Activated naive CD4-positive, alpha-beta T cell (primary cell): ENCODE measurements at regions not wholly inside any gene's neighbourhood (a gene's known extent, or its start where the extent isn't known, plus 50 kb on each side); places are given as distances from the start of the nearest gene placed in this dataset.

Source experiments
- DNase-seq, 4 experiments: peaks; one replicate each; lab custom pipeline; 2025; lab: John Stamatoyannopoulos, UW

DNA sequence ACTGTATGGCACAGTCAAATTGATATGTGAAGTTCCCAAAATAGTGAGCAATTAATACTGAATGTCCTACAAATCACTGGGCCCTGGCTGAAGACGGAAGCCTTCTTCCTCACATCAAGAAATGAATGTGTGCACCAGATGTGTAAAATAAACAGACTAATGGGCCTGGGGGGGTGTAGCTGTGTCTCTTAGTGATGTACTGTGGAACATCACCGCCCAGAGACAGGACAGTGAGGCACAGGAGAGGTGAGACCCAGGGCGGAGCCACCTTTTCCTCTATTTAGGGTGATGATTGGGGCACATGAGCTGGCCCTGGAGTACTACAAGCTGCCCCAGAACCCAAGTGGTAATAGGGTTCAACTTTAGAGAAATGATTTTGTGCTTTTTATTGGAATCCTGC is 368.5 kb upstream of the ARID1B start:
- DNase-seq: no peak

DNA sequence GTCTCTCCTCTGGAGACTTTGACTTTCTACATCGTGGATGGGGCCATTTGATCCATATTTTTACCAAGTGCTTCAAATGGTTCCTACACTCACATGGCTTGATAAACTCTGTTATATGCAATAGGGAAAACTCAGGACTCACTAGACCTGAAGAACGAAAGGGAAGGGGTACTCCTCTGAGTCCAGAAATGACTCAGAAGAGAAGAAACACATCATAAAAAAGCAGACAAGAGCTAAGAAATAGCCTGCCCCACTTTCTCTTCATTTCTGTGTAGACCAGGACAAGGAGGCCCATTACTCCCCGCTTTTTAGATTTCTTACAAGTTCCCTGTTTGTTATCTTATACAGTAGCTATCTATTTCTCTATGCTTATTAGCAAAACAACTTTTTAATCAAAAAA is 369.8 kb upstream of the ARID1B start:
- DNase-seq: no peak

DNA sequence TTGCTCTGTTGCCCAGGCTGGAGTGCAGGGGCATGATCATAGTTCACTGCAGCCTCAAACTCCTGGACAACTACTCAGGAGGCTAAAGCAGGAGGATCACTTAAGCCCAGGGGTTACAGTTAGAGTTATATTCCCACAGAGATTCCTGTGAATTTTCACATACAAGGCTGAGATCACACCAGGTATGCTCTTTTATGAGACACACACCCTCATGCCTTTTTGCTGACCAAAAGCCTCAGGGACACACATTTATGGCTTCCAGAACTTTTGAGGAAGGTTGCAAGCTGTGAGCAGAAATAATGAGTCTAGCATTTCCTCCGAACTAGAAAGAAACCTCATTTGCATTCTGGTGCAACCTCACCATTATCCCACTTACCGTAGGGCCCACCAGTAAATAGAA is 370.5 kb upstream of the ARID1B start:
- DNase-seq: no peak

DNA sequence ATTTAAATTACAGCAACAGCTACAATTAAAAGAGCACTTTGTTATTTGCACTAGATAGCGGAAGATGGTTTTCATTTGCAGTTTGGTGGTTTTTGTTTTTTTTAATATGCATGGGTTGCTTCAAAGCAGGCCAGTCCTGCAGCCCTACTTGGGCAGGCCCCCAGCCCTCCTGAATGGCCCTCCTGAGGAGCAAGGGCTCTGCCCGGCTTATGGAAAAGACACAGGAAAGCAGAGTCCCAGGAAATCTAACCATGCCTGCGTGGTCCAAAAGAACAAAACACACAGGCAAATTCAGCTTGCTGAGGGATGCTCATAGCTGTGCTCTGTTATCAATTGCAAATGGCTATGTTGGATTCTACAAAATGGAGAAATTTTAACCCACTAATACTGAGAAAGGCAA is 371.1 kb upstream of the ARID1B start:
- DNase-seq: no peak

DNA sequence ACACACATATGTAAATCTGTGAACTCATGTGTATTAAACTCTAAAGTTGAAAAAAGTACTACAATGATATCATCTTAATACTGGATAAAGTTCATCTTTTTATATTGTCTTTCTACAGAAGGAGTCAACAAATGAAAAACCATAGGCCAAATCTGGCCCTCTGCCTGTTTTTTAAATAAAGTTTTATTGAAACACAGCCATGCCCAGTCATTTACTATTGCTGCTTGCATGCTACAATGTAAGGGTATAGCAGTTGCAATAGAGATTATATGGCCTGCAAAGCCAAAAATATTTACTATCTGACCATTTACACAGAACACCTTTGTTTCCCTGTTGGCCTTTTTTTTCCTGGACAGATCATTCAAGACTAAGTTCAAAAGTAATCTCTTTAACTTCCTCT is 374.6 kb upstream of the ARID1B start:
- DNase-seq: no peak

DNA sequence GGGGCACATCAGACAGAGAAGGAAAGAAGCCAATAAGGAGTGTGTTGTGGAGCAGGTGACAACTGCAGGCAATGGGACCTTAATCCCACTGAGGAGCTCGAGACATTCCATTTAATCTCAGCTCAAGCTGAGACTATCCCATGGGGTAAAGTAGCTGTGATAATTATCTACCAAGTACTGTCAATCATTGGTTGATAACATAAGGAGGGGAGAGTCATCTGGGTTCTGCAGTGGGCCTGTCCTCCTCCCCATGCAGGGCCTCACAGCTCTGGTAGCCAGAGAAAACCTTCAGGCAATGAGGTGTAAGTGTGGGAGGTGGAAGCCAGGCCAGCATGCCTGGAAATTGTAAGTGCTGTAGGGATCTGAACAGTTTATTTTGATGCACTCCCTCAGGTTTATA is 375.0 kb upstream of the ARID1B start:
- no peak for DNase-seq

DNA sequence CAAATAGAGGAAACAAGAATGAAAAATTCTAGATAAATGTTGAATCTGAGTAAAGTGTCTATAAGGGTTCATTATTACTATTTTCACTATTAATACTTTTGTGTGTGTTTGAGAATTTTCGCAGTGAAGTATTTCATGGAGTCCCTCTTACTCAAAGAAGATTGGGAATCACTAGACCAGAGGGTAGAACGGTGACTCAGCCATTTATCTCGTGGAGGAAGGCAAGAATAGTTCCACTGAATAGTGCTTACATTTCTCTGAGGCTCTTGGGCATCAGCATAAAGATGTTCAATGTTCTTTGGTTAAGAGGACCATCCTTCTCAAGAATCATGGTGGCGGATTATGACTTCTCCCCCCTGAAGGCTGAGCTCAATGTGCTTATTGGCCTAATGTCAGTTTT is 376.7 kb upstream of the ARID1B start:
- no peak for DNase-seq

DNA sequence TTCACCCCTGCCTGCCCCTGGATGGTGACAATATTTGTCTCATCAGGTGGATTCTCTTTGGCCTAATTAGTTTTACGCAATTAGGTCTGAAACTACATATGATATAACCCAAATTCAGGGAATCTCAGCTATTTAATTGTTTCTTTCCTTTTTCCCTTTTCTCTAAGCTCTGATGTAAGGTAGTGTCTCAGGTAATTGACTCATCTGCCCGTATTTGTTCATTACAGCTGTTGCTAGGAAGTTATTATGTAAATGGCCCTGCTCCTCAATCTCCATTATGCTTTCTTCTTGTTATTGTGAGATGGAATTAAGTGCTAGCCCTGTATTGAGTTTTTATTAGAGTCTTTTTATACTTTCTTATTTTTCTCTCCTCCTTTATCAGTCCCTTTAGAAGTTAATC is 378.2 kb upstream of the ARID1B start:
- no peak for DNase-seq

DNA sequence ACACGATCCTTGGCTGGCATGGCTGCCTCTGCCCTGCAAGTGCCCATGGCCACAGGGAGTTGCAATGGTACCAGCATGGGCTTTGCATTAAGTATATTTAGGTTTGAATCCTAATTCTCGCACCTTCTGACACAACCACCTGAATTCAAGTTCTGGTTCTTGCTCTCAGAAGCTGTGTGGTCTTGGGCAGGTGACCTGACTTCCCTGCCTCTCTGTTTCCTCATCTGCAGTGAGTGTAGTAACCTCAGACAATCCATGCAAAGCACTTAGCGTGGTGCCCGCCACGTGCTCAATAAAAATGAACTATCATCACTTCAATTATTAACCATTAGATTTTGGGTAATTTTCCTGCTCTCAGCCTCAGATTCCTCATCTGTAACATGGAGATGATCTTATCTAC is 378.8 kb upstream of the ARID1B start:
- no peak for DNase-seq

DNA sequence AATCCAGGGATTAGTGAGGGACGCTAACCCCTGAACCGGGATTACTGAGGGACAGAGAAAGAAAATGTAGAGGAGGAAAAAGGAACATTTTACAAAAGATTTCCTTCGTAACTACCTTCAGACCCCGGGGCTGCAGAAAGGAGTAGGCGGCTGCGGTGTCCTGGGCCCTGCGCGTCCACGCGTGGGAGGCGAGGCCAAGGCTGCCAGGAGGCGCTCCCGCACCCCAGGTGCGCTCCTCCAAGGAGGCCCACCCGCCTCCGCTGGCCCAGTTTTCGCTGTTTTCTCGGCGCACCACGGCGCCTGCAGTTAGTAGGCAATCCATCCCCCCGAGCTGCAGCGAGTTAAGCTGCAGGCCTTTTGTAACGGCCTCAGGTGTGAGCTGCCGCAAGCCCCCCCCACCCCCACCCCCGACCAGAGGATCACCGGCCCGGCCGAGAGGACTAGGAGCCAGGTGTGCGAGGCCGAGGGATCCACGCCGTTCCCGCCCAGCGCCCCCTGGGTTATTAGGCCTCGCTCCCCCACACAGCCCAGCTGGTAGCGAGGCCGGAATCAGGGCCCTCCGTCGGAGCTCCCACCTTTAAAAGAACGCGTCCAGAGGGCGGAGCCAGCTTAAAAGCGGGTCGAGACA is 380.3 kb upstream of the ARID1B start:
- peak in 1 of 4 experiments; percentile 16 for DNase-seq

DNA sequence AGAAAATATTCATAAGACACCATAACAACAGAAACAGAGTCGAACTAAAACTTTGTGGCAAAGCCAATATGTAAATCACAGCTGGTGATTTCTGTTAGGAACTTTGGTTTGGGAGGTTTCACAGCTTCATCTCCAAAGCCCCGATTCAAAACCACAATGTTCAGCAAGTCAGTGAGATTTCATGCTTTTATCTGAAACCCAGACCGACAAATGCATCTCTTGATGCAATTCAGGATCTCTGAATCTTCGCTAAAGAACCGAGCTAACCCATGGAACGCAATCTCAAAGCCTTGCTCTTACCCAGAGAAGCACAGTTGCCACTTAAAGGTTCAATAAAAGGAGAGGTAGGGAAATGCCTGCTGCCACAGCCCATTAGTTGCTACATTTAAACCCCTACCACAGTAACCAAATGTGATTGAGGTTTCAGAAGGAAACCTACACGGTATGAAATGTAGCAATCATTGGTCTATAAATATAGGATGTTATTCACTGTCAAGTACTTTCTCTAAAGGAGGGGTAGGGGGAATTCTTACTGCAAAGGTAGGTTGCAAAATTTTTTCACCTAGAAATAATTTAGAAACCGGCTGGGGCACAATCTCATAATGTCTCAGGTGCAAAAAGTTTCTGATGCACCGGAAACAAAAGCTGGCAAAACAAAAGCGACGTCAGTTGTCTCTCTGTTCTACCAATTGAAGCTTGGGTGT is 381.0 kb upstream of the ARID1B start:
- DNase-seq: no peak

DNA sequence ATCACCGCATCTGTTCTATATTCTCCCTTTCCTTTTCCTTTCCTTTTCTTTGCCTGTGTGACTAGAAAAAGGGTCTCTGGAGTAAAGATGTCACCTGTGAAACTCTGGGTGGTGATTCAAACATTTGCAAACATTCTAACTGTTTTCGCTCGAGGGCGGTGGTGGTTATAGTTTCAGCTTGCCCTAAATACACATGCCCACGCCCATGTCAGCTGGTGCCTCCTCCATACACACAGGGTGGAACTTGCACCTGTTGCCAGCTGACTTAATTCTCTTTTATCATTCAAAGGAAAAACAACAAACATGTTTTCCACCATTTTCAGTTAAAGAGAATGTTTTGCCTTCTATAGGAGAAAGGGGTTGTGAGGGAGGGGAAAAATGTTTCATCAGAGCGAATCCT is 381.9 kb upstream of the ARID1B start:
- peak in 2 of 4 experiments; percentile 0 to 33 for DNase-seq

DNA sequence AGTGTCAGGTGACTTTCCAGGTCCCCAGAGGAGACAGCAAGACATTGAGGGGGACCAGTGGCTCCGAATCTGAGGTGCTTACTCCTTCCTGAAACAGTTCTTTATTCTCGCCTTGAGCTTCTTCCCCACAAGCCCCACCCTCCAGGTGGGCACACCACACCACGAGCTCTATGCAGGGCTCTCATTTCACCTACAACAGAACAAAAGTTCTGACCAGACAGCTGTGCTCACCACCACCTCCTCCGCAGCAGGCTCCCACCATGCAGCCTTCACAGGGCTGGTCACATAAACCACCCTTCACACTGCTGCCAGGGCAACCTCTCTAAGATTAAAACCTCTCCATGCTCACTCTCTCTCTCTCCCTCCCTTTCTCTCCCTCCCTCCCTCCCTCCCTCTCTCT is 384.5 kb upstream of the ARID1B start:
- DNase-seq: no peak

DNA sequence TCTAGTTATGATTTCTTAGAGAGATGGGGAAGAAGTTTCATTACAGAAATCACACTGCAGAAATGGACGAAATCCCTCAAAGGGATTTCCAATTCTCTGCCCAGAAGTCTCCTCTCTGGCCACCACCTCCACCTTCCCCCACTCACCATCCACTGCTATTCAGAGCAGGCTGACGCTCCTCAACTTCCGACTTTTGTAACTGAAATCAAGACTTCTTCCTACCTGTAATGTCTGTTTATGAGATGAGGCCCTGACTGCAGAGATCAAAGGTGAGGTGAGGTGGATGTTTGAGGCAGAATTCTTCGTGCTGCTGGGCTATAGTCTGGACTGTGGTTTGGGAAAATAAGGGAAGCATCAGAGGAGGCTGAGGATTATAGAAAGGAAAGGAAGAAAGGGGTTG is 385.2 kb upstream of the ARID1B start:
- no peak for DNase-seq

DNA sequence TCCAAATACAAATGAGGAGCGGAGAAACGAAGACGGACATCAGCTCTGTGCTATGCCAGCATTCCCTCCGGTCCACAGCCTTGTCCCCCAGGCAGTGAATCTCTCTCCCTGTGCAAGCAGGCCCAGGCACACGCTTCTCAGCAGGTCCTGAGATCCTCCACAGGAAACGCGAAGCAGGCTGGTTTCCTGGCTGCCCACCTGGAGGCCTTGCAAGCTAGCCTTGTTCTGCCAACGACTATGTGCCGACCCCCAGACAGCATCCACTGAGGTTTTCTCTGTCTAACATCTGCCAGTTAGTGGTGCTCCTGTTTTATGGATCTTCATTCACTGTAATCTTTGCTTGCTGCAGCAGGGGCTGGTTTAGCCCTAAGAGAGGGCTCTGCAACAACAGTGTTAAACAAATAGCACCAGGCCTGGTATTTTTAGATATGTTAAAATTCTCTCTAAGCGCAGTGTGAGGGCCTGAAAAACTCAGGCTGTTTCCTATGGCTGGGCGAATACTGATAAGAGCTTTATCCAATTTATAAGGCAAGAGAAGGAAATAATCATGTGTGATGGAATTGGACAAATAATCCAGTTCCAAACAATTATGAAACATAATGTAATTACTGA is 386.0 kb upstream of the ARID1B start:
- DNase-seq: no peak

DNA sequence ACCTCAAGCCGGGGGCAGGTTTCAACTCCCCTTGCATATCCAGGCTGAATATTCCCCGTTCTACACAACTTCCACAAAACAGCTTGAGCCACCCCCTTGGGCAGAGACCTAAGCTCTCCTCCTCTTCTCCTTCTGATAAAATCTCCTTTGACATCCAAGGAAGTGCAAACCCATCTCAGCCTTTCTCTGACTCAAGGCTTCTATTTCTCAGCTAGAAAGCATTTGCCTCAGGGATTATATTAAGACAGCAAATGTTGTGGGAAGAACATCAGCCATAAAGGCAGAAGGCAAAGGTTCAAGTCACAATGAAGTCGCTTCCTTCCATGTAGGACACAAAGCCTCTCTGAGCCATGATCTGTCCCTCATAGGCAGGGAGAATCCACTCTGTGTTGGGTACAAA is 386.6 kb upstream of the ARID1B start:
- no peak for DNase-seq

DNA sequence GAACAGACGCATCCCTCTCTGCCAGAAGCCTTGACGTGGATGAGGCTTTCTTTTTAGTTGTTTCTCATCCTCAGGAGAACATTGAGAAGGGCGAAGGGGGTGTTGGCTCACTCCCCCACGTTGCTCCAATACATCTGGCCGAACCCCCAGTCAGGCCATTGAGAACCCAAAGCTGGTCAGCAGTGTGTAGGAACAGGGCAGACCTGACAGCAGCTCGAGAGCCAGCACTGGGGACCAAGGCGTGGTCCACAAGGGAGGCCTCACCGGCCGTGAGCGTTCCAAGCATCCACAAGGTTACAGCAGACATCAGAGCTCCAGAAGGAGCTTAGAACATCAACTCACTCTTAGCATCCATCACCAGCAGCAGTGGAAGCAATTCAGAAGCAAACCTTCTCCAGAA is 387.9 kb upstream of the ARID1B start:
- no peak for DNase-seq

DNA sequence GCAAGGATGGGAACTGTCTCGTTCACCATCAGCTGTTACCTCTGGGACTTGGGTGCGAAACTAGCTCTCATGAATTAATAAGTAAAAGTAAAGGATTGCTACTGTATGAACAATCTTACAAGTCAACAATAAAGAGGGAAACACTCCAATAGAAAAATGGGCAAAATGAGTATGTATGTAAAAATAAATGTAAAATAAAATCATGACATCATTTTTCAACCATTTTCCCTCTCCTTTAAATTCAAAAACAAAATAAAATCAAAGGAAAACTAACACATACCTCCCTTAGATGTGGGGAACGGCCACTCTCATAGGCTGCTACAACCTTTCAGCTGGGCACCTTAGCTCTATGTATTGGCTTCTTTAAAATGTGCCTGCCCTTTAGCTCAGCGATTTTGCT is 389.7 kb upstream of the ARID1B start:
- no peak for DNase-seq

DNA sequence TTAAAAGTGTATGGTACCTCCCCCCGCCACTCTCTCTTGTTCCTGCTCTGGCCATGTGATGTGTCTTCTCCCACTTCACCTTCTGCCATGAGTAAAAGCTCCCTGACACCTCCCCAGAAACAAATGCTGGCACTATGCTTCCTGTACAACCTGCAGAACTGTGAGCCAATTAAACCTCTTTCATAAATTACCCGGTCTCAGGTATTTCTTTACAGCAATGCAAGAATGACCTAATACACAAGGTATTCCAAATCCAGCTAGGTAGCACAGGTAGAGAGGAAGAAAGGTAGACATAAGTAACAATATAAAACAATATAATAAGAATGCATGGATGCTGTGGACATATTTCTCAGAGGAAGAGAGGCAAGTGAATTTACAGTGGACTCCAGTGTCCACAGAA is 394.1 kb upstream of the ARID1B start:
- DNase-seq: no peak

DNA sequence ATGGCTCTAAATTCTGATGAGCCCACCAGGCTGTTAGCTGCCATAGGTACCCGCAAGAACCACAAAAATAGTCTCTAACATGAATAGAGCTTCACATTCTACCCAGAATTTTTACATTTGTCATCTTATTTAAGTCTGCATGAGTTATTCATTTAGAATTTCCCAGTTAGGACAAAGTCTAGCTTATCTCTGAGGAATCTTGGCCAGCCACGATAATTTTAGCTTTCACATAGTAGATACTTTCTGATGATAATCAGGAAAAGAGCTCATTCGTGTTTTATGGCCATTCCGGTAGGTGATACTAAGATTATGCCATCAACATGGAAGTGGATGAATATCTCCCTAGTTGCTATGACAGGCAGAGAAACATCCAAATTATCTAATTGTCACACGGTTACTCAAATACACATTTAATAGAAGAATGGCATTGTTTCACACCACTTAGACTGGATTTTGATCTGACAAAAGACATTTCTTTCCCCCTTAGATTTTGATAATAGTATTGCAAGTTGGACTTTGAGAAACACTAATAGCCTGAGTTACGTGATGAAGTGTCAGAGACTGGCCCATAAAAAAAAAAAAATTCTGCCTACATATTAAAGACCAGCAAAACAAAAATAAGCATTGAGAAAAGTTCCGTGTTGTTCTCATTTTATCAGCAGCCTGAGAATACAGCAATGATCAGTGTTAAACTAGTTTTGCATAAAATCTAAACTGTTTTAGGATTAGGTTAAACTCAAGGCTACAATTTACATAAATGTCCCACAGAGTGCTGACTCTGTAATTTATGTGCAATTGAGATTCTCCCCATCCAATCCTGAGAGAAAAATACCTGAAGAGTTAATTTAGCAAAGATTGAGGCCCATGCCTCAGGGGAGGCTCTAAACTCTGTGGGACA is 397.5 kb upstream of the ARID1B start:
- no peak for DNase-seq

DNA sequence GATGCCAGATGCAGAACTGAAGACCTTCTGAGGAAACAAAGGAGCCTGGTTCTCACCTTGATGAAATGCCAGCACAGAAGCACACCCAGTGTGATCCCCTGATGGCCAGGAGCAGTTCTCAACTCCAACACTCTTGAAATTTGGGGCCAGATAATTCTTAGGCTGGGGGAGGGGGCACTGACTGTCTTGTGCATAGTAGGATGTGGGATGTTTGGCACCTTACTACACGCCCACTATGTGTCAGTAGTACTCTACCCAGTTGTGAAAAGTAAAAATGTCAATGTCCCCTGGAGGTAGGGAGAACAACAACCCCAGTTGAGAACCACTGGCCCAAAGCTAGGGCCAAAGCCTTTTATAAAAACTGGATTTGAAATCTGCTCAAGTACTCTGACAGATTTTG is 398.3 kb upstream of the ARID1B start:
- no peak for DNase-seq

DNA sequence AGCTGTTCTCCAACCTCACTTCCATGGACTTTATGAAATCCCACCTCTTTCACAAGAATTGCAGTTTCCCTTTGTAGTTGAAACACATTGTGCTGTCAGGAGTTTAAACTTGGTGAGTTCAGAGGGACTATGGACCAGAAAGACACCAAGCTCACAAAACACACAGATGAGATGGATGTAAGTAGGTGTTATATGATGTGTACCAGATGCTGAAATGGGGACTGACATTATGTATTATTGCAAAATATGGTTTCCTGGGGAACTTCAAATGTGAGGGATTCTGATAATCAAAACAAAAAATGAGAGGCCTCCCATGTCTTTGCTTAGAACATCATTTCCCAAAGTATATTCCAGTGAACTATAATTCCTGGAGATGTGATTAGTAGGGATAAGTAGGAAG is 401.1 kb upstream of the ARID1B start:
- DNase-seq: no peak

DNA sequence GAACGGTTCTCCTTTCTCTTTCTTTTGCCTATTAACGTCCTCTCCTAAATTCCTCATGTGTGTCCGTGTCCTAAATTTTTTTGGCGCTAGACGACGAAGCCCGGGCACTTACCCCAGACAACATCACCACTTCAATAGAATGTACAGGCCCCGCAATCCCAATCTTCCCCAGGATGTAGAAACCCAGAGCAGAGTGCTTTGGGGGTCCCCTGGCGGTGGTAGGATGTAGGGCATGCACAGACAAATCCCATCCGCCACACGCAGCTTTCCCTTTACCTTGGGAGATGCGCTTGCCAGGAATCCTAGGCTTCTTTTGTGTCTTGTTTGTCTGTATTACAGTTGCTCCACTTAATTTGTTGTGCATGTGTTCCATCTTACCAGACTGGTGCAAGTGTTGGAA is 417.3 kb upstream of the ARID1B start:
- DNase-seq: no peak
